ENCODE measurements at regions not wholly inside any gene's neighbourhood (a gene's known extent, or its start where the extent isn't known, plus 50 kb on each side); places are given as distances from the start of the nearest gene placed in this dataset.

DNA sequence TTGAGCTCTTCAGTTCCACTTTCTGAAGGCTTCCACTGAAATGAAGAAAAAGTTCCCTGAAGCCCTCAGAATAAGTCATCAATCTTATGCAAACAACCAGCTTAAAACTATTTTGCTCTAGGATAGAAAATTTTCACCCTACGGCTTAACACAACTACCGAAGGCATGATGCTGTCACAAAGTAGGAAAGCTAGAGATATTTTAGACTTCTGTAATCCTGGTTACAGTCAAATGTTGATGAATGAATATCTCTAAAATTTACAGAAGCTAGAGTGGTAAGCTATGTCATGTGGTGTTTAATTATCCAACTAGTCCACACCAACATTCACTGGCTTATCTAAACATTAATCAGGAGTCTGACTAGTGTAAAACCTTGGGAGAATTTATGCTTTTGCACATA, 197.9 kb downstream of the SUCLA2 start:
- TF ChIP-seq, protein P1, sequence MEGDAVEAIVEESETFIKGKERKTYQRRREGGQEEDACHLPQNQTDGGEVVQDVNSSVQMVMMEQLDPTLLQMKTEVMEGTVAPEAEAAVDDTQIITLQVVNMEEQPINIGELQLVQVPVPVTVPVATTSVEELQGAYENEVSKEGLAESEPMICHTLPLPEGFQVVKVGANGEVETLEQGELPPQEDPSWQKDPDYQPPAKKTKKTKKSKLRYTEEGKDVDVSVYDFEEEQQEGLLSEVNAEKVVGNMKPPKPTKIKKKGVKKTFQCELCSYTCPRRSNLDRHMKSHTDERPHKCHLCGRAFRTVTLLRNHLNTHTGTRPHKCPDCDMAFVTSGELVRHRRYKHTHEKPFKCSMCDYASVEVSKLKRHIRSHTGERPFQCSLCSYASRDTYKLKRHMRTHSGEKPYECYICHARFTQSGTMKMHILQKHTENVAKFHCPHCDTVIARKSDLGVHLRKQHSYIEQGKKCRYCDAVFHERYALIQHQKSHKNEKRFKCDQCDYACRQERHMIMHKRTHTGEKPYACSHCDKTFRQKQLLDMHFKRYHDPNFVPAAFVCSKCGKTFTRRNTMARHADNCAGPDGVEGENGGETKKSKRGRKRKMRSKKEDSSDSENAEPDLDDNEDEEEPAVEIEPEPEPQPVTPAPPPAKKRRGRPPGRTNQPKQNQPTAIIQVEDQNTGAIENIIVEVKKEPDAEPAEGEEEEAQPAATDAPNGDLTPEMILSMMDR (IDR thresholded peaks at IDR 0.05; ENCODE audit: insufficient read depth, low read depth, low read length), result no peak
- no peak for TF ChIP-seq EZH2 (IDR thresholded peaks at IDR 0.05; ENCODE audit: insufficient read depth, low read length)

All from astrocyte (in vitro differentiated cells and primary cell).